ENCODE measurements at regions not wholly inside any gene's neighbourhood (a gene's known extent, or its start where the extent isn't known, plus 50 kb on each side); places are given as distances from the start of the nearest gene placed in this dataset.

DNA sequence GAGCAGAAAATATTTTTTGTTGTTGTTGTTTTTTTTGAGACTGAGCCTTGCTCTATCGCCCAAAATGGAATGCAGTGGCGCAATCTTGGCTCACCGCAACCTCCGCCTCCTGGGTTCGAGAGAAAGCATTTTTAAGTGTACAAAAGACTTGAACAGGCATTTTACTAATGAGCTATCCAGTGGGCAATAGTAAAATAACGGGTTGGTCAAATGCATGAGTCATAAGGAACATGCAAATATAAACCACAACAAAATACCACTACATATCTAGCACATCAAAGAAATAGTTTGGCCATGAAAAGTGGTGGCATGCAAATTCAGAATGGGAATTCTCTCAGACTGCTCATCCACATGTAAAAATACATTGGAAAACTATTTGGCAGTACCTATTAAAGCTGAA, 71.7 kb upstream of the TMEM106B start:
- Mint-ChIP-seq H3K4me1 (ENCODE audit: low read depth) (peaks cover 1% of the 10 kb centered on the region), H3K4me3 (ENCODE audit: low read depth) (no peak overlapping the region), H3K36me3 (ENCODE audit: insufficient read depth) (no peaks in the 10 kb centered on the region), H3K27me3 (no peaks in the 10 kb centered on the region), H3K9me3 (ENCODE audit: low read depth) (peaks cover 3% of the 10 kb centered on the region), H3K27ac (no peak overlapping the region)
- DNase-seq (ENCODE audit: low spot score, unreplicated experiment): no peak
- TF ChIP-seq CTCF (IDR thresholded peaks at IDR 0.05; ENCODE audit: unreplicated experiment): no peak

DNA sequence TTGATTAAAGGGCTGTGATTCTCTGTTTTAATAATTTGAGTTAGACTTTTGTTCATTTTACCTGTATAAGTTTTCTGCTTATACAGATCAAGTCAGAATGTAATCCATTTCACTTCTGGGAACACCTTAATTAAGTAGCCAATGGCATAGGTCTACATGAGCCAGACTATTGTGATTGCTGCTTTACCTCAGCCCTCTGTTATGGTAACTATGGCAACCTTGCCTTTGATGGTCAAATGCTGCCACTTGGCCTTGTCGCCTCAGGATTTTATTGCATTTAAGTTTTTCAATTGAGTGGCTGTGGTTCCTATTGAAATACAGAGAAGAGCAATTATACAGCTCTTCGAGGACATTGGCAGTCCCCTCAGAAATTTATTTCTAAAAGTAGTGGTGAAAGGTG, 64.3 kb upstream of the TMEM106B start:
- H3K4me1 Mint-ChIP-seq (ENCODE audit: low read depth): no peaks in the 10 kb centered on the region
- H3K9me3 Mint-ChIP-seq (ENCODE audit: low read depth): peaks cover 3% of the 10 kb centered on the region
- no peak overlapping the region for H3K27ac Mint-ChIP-seq
- no peak for TF ChIP-seq CTCF (IDR thresholded peaks at IDR 0.05; ENCODE audit: unreplicated experiment)
- no peak for DNase-seq (ENCODE audit: low spot score, unreplicated experiment)
- no peaks in the 10 kb centered on the region for H3K27me3 Mint-ChIP-seq
- no peaks in the 10 kb centered on the region for H3K36me3 Mint-ChIP-seq (ENCODE audit: insufficient read depth)
- no peak overlapping the region for H3K4me3 Mint-ChIP-seq (ENCODE audit: low read depth)

DNA sequence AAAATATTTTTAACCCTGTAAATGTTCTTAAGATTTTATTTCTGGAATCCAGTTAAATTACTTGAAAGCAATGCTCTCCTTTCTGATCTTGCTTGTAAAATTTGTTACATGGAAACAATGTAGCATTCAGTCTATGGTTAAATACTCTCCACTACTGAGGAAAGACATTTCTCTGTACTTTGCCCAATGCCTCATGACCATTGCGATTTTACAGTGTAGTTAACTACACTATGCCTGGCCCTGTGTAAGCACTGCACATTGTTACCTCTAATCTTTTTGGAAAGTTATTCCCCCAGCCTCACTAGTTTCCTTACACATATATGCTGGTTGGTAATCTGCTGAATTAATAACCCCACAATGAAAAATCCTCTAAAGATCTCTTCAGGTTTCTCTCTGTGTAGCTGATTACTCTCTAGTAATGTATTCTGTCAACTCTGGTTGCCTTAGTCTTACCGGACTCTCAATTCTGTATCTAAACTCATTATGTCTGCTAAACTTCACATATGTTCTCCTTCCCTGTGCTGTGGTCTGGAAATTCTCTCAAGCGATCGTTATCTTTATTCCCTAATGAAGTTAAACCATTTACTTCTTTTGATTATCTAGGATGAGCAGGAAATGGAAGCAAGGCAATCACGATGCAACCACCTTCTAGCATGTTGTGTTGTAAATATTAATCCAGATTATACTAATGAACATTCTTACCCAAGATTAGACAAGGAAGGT, 58.7 kb upstream of the TMEM106B start:
- Mint-ChIP-seq H3K27ac (no peak overlapping the region), H3K4me3 (ENCODE audit: low read depth) (no peak overlapping the region), H3K36me3 (ENCODE audit: insufficient read depth) (no peaks in the 10 kb centered on the region), H3K9me3 (ENCODE audit: low read depth) (no peaks in the 10 kb centered on the region), H3K27me3 (no peaks in the 10 kb centered on the region), H3K4me1 (ENCODE audit: low read depth) (no peaks in the 10 kb centered on the region)
- TF ChIP-seq CTCF (IDR thresholded peaks at IDR 0.05; ENCODE audit: unreplicated experiment): no peak
- no peak for DNase-seq (ENCODE audit: low spot score, unreplicated experiment)

DNA sequence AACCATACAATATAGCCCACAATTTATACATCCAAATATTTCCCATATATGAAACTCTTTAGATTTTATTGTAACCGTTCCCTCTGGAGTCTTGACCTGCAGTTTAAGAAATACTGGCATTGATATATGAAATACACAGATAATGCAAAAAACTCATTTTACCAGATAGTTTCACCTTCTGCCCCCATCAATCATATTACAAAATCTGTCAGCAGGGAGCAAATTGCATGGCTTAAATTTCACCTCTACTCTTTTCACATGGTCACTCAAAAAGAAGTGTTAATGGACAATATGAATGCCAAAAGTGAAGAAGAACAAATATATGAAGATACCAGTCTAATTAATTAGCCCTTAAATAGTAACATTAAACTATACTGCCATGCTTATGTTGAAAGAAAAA, 57.0 kb upstream of the TMEM106B start:
- Mint-ChIP-seq H3K36me3 (ENCODE audit: insufficient read depth) (no peaks in the 10 kb centered on the region), H3K27ac (no peak overlapping the region), H3K9me3 (ENCODE audit: low read depth) (no peaks in the 10 kb centered on the region), H3K4me3 (ENCODE audit: low read depth) (no peak overlapping the region), H3K27me3 (no peaks in the 10 kb centered on the region), H3K4me1 (ENCODE audit: low read depth) (no peaks in the 10 kb centered on the region)
- TF ChIP-seq CTCF (IDR thresholded peaks at IDR 0.05; ENCODE audit: unreplicated experiment): no peak
- no peak for DNase-seq (ENCODE audit: low spot score, unreplicated experiment)

GRCh38 chr7:12157517-12157916, 53.6 kb upstream of the TMEM106B start:
- Mint-ChIP-seq H3K27me3 (no peaks in the 10 kb centered on the region), H3K4me1 (ENCODE audit: low read depth) (peaks cover 1% of the 10 kb centered on the region), H3K4me3 (ENCODE audit: low read depth) (no peak overlapping the region), H3K27ac (peak overlapping the region; percentile 57), H3K9me3 (ENCODE audit: low read depth) (no peaks in the 10 kb centered on the region), H3K36me3 (ENCODE audit: insufficient read depth) (no peaks in the 10 kb centered on the region)
- no peak for DNase-seq (ENCODE audit: low spot score, unreplicated experiment)
- no peak for TF ChIP-seq CTCF (IDR thresholded peaks at IDR 0.05; ENCODE audit: unreplicated experiment)
